ENCODE measurements at regions not wholly inside any gene's neighbourhood (a gene's known extent, or its start where the extent isn't known, plus 50 kb on each side); places are given as distances from the start of the nearest gene placed in this dataset.

DNA sequence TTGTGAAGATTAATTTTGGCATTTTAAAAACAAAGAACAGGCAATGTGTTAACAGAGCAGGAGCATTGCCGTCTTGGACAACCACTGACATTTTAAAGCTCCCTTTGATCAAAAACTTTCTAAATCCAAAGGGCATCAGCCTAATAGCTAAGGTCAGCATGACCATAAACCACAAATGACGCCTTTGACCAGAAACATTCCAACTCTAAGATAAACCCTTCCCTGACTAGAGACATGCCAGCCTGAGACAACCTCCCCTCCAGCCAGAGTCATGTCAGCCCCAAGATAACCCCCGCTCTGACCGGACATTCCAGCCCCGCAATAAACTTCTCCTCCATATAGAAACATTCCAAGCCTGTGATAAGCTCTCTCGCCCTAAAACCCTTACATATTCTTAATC lies 949.4 kb upstream of the POT1 start:
- H3K4me1 ChIP-seq: no peaks in the 10 kb centered on the region
- DNase-seq: no peak
- no peaks in the 10 kb centered on the region for H3K27me3 ChIP-seq (ENCODE audit: low read depth)
- TF ChIP-seq, protein P1, sequence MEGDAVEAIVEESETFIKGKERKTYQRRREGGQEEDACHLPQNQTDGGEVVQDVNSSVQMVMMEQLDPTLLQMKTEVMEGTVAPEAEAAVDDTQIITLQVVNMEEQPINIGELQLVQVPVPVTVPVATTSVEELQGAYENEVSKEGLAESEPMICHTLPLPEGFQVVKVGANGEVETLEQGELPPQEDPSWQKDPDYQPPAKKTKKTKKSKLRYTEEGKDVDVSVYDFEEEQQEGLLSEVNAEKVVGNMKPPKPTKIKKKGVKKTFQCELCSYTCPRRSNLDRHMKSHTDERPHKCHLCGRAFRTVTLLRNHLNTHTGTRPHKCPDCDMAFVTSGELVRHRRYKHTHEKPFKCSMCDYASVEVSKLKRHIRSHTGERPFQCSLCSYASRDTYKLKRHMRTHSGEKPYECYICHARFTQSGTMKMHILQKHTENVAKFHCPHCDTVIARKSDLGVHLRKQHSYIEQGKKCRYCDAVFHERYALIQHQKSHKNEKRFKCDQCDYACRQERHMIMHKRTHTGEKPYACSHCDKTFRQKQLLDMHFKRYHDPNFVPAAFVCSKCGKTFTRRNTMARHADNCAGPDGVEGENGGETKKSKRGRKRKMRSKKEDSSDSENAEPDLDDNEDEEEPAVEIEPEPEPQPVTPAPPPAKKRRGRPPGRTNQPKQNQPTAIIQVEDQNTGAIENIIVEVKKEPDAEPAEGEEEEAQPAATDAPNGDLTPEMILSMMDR (IDR thresholded peaks at IDR 0.05; ENCODE audit: borderline replicate concordance): no peak
- peaks cover 24% of the 10 kb centered on the region for H3K9me3 ChIP-seq (replicated peaks)
- no peak overlapping the region for H3K27ac ChIP-seq (replicated peaks)
- no peaks in the 10 kb centered on the region for H3K36me3 ChIP-seq
- intact Hi-C loops (cut with micrococcal nuclease): no loop called here
- H3K4me3 ChIP-seq: no peak overlapping the region

DNA sequence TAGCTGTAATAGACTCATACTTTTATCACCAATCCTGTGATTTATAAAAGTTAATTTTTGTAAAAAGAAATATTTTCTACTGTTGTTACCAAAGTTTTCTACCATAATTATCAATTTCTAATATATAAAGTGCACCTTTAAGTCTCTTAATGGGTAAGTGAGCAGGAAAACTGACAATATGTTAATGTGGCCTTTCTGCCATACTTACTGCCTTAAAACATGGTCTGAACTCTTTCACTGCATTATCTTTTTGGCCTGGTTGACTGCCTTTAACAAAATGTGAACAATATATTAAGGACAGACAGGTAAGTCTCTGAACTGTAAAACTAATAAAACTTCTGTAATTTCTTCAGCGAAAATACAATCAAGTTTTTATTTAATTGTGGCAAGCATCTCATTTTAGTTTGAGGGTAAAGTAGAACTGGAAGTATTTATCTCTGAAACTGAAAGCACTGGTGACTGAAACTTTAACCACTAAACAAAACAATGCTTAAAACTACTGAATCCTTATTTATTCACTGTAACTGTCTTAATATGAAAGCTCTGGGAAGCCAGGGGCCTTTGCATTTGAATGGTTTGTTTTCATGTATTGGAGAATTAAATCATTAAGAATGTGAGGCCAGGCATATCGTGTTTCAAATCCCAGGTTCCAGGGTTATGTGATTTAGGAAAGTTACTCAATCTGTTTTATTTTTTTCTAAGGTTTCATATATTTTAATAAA lies 948.8 kb upstream of the POT1 start:
- intact Hi-C loops (cut with micrococcal nuclease): no loop called here

DNA sequence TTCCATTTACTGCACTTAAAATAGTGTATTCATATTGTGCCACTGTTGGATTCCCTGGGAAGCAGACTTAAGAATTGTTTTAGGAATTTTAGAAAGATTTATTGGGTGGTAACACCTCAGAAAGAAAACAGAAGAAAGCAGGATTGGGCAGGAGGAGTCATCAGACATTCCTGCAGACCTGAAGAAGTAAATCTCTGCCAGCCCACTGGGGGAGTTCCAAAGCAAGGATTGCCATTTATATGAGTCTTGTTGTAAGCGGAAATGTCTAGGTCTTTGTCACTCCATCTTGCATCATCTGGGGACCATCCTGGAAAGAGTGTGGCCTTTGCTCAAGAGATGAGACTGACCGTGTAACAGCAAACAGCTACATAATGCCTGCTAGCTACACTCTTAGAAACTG lies 947.6 kb upstream of the POT1 start:
- no peak overlapping the region for H3K27ac ChIP-seq (replicated peaks)
- intact Hi-C loops (cut with micrococcal nuclease): no loop called here
- DNase-seq: no peak
- peaks cover 28% of the 10 kb centered on the region for H3K9me3 ChIP-seq (replicated peaks)
- H3K36me3 ChIP-seq: no peaks in the 10 kb centered on the region
- no peaks in the 10 kb centered on the region for H3K4me1 ChIP-seq
- H3K27me3 ChIP-seq (ENCODE audit: low read depth): no peaks in the 10 kb centered on the region
- no peak overlapping the region for H3K4me3 ChIP-seq
- TF ChIP-seq, protein P1 (IDR thresholded peaks at IDR 0.05; ENCODE audit: borderline replicate concordance): no peak

More for the DNA sequence above, 948.8 kb upstream of the POT1 start:
- H3K4me3 ChIP-seq: no peak overlapping the region
- TF ChIP-seq, protein P1 (IDR thresholded peaks at IDR 0.05; ENCODE audit: borderline replicate concordance): no peak
- peaks cover 28% of the 10 kb centered on the region for H3K9me3 ChIP-seq (replicated peaks)
- H3K4me1 ChIP-seq: no peaks in the 10 kb centered on the region
- no peak for DNase-seq
- H3K36me3 ChIP-seq: no peaks in the 10 kb centered on the region
- no peak overlapping the region for H3K27ac ChIP-seq (replicated peaks)
- H3K27me3 ChIP-seq (ENCODE audit: low read depth): no peaks in the 10 kb centered on the region

DNA sequence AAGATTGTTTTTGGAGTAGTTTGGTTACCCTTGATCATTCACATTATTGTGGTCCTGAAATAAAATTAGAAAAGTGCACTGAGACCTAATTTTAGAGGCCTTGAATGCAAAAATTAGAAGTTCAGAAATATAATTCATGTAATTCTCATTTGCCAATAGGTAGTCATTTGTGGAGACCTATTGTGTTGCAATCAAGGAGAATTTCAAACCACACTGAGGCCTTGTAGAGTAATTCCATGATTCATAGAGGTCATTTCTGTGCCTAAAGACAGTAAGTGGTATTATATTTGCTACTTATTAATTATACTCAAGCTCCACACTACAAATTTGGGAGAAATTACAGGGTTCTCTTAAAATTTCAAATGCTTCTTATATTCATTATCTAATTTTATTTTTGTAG lies 946.8 kb upstream of the POT1 start:
- no peaks in the 10 kb centered on the region for H3K4me1 ChIP-seq
- DNase-seq: no peak
- no peaks in the 10 kb centered on the region for H3K27me3 ChIP-seq (ENCODE audit: low read depth)
- intact Hi-C loops (cut with micrococcal nuclease): no loop called here
- TF ChIP-seq, protein P1 (IDR thresholded peaks at IDR 0.05; ENCODE audit: borderline replicate concordance): no peak
- peaks cover 28% of the 10 kb centered on the region for H3K9me3 ChIP-seq (replicated peaks)
- H3K36me3 ChIP-seq: no peaks in the 10 kb centered on the region
- no peak overlapping the region for H3K4me3 ChIP-seq
- no peak overlapping the region for H3K27ac ChIP-seq (replicated peaks)

DNA sequence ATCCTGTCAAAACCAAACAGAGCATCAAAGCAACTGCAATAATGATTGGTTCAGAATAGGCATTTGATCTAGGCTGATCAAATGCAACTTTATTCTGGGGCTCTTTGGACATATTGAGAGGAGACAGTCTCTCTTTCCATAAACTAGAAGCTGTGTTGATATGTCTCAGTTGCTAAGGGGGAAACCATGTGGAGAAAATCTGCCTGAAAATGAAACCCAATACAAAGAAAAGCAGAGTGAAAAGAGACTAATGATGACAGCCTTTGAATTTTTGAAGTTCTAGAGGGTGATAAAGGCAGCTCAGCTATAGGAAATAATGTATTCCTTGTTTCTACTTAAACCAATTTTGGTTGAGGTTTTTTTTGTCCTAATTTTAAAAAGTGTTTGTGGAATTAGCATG lies 941.8 kb upstream of the POT1 start:
- intact Hi-C loops (cut with micrococcal nuclease): no loop called here
- TF ChIP-seq, protein P1 (IDR thresholded peaks at IDR 0.05; ENCODE audit: borderline replicate concordance): no peak
- no peak overlapping the region for H3K27ac ChIP-seq (replicated peaks)

More for the DNA sequence above, 941.8 kb upstream of the POT1 start:
- H3K27me3 ChIP-seq (ENCODE audit: low read depth): no peaks in the 10 kb centered on the region
- peaks cover 16% of the 10 kb centered on the region for H3K9me3 ChIP-seq (replicated peaks)
- H3K4me3 ChIP-seq: no peak overlapping the region
- no peaks in the 10 kb centered on the region for H3K4me1 ChIP-seq
- no peaks in the 10 kb centered on the region for H3K36me3 ChIP-seq
- DNase-seq: no peak
